Stimulated activated CD4-positive, alpha-beta T cell treated with anti-CD3 and anti-CD28 coated beads, Interleukin-12 subunit alpha, Interleukin-12 subunit beta, amount 100 ng/mL, for 24 hours (primary cell): ENCODE measurements at regions not wholly inside any gene's neighbourhood (a gene's known extent, or its start where the extent isn't known, plus 50 kb on each side); places are given as distances from the start of the nearest gene placed in this dataset.

Experiments
- DNase-seq, 2 experiments: peaks; one replicate each; pipeline ENCODE4 v3.0.0-alpha.2; 2020; ENCODE audit warnings: low read depth in 2 of 2

DNA sequence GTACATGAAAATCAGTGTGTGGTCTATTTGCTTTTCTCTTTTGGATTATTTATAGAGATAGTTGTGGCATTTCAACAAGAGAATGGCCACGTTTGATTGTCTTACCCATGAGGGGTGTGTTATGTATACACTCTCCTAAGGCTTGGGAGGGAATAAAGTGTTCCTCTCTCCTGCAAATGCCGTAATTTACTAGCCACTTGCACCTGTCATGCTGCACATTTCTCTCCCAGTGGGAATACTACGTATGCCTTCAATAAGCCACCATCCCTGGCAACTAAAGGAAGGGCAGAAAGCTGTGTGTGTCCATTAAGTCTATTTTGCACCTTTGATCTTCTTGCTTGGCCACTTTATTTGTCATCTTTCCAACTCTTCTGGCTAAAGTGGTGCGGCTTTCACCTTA lies 541.2 kb downstream of the QKI start:
- no peak for DNase-seq

GRCh38 chr6:163955096-163955495 lies 540.6 kb downstream of the QKI start:
- no peak for DNase-seq

DNA sequence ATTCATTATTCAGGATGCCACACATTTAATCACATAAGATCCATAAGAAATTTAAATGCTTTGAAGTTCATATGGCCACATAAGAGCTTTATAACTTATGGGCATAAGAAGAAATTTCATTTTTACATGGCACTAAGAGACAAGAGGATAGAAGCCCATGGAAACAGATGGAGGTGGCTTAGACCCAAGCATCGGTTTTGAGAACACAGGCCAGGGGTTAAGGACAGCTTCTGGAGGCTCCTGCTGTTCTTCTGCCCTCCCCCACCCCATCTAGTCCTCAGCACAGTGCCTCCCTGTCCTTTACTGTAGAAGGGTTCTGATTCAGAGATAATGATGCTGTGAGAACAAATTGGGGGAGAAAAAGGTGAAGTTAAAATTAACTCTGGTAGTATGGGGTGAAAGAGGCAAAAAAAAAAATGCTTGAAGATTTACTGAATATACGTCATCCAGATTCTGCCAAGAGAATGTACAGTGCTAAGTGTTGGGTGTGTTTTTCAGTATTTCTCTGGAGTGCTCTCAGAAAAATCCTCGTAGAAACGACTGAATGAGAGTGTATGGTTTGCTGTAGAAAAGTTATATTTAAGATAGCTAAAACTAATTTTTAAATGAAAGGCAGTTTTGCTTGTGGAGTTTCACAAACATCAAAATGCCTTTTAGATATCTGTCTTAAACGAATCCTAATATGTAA lies 539.7 kb downstream of the QKI start:
- DNase-seq, result no peak

DNA sequence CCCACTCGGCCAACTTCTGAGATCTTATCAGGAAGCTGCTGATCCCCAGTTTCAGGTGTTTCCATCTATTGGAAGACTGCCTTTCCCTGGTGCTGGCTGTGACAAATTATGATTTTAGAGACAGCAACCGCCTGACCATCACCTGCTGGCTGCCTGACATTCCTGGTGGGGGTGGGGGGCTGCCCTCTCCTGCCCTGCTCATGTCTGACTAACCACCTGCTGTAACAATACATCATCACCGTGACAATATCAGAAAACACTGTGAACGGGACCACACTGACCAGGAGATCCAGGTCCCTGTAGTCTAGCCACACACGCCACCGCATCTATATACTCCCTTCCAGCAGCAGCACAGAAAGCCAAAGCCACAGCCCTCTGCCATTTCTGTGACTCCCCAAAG lies 537.5 kb downstream of the QKI start:
- DNase-seq, result no peak

- DNase-seq, result no peak
These were observed 536.8 kb downstream of the QKI start for GRCh38 chr6:163951326-163951725.

DNA sequence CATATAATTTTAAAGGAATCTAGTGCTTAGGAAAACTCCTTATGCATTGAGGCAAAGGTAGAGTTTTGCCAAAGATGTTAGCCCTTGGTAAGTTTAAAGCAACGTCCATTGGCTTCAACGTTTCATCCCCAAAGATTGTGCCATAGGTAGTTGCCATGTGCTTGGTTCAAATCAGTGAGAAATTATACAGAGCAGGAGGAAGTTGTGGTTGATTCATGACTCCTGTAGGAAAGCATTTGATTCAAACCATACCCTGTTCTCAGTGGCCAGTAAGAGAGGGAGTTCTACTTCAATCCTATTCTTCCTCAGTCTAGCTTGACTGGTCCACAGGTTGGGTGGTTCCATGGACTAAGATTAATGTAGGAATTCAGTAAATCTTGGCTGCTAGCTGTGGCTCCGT lies 535.6 kb downstream of the QKI start:
- DNase-seq, result no peak

GRCh38 chr6:163949431-163949830 lies 534.9 kb downstream of the QKI start:
- DNase-seq, result no peak

- no peak for DNase-seq
These were observed 533.7 kb downstream of the QKI start for GRCh38 chr6:163948250-163948649.

DNA sequence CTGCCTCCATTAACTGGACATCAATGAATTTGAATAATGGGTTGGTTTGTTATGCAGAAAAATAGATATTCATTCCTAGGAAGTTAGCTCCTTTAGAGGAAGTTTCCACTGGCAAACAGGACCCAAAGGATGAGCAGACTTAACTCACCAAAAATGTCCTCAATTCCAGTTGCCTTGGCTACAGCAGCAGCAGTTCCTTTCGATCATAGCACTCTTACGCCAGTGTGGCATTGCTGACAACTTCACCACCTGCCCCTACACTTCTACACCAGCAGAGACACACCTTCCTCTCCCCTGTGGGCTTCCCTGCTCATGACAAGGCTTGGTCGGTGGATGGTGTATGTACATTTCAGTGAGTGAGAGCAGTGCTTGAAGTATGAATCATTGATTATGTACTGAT lies 532.8 kb downstream of the QKI start:
- no peak for DNase-seq

GRCh38 chr6:163946437-163946836 lies 531.9 kb downstream of the QKI start:
- no peak for DNase-seq

GRCh38 chr6:163945808-163946207 lies 531.3 kb downstream of the QKI start:
- DNase-seq, result no peak

DNA sequence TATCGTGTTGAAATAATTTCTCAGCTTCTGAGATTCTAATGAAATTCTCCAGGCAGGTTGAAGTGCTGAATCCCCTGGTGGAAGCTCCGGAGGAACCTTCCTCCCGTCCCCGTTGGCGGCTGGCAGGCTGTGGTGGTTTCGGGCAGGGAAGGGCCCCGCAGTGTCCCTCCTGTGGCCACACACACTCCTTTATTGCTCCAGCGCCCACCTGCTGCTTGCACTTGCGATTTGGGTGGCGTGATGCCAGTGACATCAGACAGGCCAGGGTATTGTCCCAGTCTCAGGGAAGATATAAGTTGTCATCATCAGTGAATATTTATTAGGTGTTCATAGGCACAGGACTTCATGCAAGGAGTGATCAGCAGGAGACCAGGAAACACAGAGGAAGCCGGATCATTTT lies 530.4 kb downstream of the QKI start:
- no peak for DNase-seq

DNA sequence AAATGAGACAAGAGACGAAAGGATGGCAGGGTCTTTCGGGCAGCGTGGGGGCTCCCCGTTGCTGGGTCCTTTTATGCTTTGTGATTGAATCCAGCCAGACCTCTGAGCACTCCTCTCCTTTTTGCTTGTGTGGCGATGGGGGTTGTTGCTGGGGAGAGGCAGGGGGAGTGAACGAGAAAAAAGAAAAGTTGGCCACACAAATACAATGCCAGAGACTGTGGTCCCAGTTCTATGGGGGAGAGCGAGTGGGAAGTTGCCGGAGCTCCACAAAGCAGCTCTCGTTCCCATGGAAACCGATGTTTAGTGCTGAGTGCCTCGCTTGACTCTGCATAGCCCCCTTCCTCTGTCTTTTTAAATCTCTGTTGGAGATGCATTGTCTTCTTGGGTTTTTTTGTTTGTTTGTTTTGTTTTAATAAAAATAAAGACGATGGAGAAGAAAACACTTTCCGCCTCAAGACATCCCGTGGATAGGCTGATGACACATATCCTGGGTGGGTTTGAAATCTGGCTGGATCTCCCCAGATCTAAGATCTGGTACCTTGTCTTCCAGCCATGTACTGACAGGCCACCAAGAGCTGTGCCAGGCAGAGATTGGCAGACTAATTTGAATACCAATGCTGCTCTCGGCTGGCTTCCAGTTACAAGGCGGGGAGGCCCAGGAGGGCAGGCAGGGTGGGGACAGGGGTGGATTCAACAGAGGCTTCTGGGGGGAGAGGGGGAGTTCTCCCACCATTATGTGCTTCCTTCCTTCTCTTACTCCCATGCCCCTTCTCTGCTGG lies 529.3 kb downstream of the QKI start:
- DNase-seq, result no peak

GRCh38 chr6:163942790-163943189 lies 528.3 kb downstream of the QKI start:
- DNase-seq, result no peak

- no peak for DNase-seq
These were observed 527.1 kb downstream of the QKI start for GRCh38 chr6:163941624-163941976.

- no peak for DNase-seq
These were observed 526.4 kb downstream of the QKI start for GRCh38 chr6:163940705-163941623.

- DNase-seq, result no peak
These were observed 522.6 kb downstream of the QKI start for GRCh38 chr6:163937071-163937470.

DNA sequence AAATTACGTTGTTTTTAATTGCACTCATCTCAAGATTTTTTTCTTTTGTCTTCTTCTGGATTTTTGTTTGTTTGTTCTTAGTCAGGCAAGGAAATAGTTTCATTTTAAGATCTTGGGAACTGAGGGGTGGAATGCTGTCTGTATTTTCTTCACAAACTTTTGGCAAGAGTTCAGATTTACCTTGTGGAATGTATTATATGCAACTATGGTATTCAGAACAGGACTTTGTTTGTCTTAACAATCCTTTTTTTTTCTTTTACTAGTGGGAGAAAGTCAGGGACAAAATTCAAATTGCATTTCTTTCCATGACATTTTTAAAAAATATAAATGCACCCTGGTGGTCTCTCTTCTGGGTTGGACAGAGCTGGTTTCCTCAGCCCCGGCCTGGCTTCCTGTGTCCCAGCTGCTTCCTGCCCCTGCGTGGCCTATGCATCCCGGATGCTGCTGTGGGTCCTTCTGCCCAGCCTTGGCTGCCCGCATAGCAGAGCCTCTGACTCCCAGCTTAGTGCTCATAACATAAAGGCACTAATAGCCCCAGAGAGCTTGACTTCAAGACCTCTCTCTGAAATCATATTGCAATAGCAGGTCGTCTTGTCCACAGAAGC lies 520.7 kb downstream of the QKI start:
- DNase-seq, result no peak

GRCh38 chr6:163930012-163930411 lies 515.5 kb downstream of the QKI start:
- DNase-seq, result no peak

DNA sequence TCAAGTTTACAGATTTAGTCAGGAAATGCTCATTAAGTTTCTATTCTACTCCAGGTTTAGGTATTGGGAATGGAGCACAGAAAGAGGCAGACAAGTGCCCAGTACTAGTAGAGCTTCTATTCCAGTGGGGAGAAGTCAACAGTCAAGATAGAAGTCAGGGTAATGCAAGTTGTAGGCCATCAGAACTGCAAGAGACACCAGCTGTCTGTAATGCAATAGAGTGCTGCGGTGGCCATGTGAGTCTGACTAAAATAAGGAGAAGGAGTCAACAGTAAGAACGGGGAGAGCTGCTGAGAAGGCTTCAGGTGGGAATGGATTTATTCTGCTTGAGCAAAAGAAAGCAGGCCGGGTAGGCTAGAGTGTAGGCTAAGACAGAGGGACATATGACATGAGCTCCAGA lies 515.0 kb downstream of the QKI start:
- no peak for DNase-seq

- no peak for DNase-seq
These were observed 512.1 kb downstream of the QKI start for GRCh38 chr6:163926642-163927041.

- no peak for DNase-seq
These were observed 511.3 kb downstream of the QKI start for GRCh38 chr6:163925839-163926238.
